ENCODE measurements at regions not wholly inside any gene's neighbourhood (a gene's known extent, or its start where the extent isn't known, plus 50 kb on each side); places are given as distances from the start of the nearest gene placed in this dataset.
"Not testable (repeated sequence)": the region's sequence is repeated elsewhere in the genome, so short reads cannot be mapped to it uniquely, and the experiment has no call there.

DNA sequence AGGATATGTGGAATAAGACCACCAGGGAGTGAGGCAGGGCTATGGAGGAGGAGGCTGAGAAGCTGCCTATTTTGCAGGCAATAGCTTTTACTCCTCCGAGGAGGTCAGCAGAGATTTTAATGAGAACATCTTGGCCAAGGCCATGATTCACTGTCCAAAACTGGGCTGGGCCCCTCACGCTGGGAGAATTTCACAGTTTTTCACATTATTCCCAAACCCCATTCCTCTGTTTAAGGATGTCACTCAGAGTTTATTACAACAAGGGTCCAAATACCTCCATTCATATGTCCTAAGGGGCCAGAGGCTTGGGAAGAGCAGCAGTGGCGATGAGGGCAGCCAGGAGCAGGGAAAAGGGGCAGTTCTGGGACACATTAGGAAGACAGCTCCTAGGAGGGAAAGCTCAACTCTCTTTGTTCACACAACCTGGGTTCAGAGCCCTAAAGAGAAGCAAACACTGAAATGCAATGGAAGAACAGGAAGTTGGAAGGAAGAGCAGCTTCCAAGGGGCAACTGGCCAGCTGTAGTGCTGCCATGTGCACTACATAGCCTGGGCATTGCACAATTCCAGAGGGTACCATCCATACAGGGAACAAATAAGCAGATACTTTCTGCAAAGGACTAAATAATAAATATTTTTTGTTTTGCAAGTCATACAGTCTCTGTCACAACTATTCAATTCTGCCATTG lies 283.2 kb downstream of the NUAK1 start:
- DNase-seq: no peak

GRCh38 chr12:105856048-105856405 lies 282.7 kb downstream of the NUAK1 start:
- DNase-seq: no peak

DNA sequence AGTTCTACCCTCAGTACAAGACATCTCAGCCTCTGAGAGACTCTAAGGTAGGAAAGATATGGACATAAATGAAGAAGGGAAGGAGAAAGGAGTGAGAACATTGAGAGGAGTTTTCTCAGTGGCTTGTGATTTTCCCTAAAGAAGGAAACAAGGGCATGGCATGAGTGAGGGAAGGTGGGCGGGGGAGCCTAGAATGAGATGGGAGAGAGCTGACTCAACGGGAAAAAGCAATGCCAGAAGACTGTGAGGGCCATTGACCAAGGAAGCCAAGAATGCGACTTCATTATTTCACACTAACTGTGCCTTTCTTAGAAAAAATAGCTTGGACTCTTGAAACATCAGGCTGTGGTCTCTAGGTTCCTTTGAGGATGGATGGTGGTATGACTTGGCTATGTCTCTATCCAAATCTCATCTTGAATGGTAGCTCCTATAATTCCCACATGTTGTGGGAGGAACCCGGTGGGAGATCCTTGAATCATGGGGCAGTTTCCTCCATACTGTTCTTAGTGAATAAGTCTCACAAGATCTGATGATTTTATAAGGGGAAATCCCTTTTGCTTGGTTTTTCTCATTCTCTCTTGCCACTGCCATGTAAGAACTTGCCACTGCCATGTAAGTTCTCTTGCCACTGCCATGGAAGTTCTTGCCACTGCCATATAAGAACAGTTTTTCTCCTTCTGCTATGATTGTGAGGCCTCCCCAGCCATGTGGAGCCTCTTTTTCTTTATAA lies 279.6 kb downstream of the NUAK1 start:
- DNase-seq: no peak

- DNase-seq: no peak
These were observed 278.1 kb downstream of the NUAK1 start for GRCh38 chr12:105860561-105861207.

- DNase-seq: no peak
These were observed 277.5 kb downstream of the NUAK1 start for GRCh38 chr12:105861227-105861626.

GRCh38 chr12:105862163-105862821 lies 276.5 kb downstream of the NUAK1 start:
- DNase-seq: no peak

- no peak for DNase-seq
These were observed 274.4 kb downstream of the NUAK1 start for GRCh38 chr12:105864316-105864715.

- no peak for DNase-seq
These were observed 273.9 kb downstream of the NUAK1 start for GRCh38 chr12:105864901-105865300.

GRCh38 chr12:105865886-105866285 lies 272.9 kb downstream of the NUAK1 start:
- DNase-seq: no peak

DNA sequence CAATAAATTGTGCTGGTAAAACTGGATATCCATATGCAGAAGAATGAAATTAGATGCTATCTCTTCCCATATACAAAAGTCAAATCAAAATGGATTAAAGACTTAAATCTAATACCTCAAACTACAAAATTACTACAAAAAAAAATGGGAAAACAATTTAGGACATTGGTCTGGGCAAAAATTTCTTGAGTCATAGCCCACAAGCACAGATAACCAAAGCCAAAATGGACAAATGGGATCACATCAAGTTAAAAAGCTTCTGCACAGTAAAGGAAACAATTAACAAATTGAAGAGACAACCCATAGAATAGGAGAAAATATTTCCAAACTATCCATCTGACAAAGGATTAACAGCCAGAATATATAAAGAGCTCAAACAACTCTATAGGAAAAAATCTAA lies 264.6 kb downstream of the NUAK1 start:
- no peak for DNase-seq

- DNase-seq: no peak
These were observed 262.3 kb downstream of the NUAK1 start for GRCh38 chr12:105876396-105876927.

DNA sequence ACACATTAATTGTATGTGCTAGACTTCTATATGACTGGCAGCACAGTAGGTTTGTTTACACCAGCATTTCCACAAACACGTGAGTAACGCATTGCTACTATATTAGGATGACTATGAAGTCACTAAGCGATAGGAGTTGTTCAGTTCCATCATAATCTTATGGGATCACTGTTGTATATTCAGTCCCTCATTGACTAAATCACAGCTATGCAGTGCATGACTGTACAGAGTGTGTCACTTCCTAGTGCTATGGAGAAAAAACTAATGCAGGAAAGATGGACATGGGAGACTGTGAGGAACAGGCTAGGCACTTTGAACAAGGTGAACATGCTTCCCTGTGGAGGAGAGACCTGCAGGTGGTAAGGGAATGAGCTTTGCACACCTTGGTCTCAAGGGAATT lies 259.8 kb downstream of the NUAK1 start:
- DNase-seq: no peak

DNA sequence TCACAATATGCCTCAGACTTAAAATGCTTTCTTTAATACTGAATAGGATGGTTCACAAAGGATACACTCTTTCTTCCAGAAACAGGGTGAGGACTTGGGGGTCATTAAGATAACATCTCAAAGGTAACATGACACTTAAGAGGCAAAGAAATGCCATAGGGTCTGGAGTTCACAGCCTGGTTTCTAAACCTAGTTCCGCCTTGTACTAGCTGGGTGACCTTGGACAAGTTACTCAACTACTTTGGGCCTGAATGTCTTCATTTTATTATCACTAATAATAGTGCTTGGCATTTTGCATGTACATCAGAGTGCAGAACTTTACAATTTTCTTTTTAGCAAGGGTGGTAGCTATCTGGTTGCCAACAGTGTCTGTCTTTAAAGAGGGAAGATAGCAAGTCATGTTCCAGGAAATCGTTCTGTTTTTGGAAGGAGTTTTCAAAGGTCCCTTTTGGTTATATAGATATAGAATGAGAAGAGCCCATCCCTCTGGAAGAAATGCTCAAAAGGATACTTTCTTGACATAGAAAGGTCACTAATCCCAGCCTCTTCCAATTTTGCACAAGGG lies 257.8 kb downstream of the NUAK1 start:
- no peak for DNase-seq

GRCh38 chr12:105882404-105882803 lies 256.4 kb downstream of the NUAK1 start:
- no peak for DNase-seq

- DNase-seq: no peak
These were observed 251.6 kb downstream of the NUAK1 start for GRCh38 chr12:105887131-105887530.

GRCh38 chr12:105888696-105889095 lies 250.1 kb downstream of the NUAK1 start:
- DNase-seq: no peak

GRCh38 chr12:105892362-105892910 lies 246.3 kb downstream of the NUAK1 start:
- no peak for DNase-seq

DNA sequence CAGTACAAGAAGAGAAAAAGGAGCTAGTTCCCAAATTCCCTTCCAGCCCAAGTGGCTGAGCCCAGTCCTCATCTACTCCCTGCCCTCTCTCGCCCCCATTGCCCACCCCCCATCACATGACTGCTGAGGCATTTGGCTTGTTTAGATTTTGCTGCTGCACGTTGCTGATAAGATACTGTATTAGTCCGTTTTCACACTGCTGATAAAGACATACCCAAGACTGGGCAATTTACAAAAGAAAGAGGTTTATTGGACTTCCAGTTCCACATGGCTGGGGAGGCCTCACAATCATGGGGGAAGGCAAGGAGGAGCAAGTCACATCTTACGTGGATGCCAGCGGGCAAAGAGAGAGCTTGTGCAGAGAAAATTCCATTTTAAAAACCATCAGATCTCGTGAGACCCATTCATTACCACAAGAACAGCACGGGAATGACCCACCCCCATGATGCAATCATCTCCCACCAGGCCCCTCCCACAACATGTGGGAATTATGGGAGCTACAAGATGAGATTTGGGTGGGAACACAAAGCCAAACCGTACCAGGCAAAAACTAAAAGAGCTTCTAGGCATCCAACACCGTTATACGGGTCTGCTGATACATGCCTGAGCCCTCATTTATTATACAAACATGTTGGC lies 243.4 kb downstream of the NUAK1 start:
- DNase-seq: not testable (repeated sequence)

GRCh38 chr12:105897311-105897725 lies 241.4 kb downstream of the NUAK1 start:
- DNase-seq: no peak

- not testable (repeated sequence) for DNase-seq
These were observed 240.5 kb downstream of the NUAK1 start for GRCh38 chr12:105898271-105898670.

GRCh38 chr12:105899589-105899988 lies 239.2 kb downstream of the NUAK1 start:
- no peak for DNase-seq

GRCh38 chr12:105906561-105906960 lies 232.2 kb downstream of the NUAK1 start:
- DNase-seq: no peak

All from hippocampal formation (tissue), 2 donors.